K562 (cell line): ENCODE measurements at regions not wholly inside any gene's neighbourhood (a gene's known extent, or its start where the extent isn't known, plus 50 kb on each side); places are given as distances from the start of the nearest gene placed in this dataset.

ENCODE experiments used
- CEBPB ChIP-seq: fragments of 450-650 bp; IDR thresholded peaks from 2 replicates; pipeline ENCODE4 v1.6.1; 2016; ENCODE audit warnings: missing genetic modification characterization, missing compliant biosample characterization
- CLOCK ChIP-seq: fragments of 250-450 bp; sonication (Bioruptor Pico); IDR thresholded peaks from 2 replicates; pipeline ENCODE4 v1.4.0; 2020; ENCODE audit warnings: mild to moderate bottlenecking, moderate library complexity, borderline replicate concordance
- CREM ChIP-seq: IDR thresholded peaks from 2 replicates; pipeline ENCODE4 v1.6.1; 2014; ENCODE audit warnings: antibody characterized with exemption, low read depth
- CTBP1 ChIP-seq: fragments of 450-650 bp; IDR thresholded peaks from 2 replicates; pipeline ENCODE4 v1.6.1; 2016; ENCODE audit warnings: borderline replicate concordance
- HMG20B ChIP-seq: fragments of 250-450 bp; sonication (Bioruptor Pico); IDR thresholded peaks from 2 replicates; pipeline ENCODE4 v1.5.0; 2021; ENCODE audit warnings: mild to moderate bottlenecking
- LEF1 ChIP-seq: fragments of 450-650 bp; IDR thresholded peaks from 2 replicates; pipeline ENCODE4 v1.6.1; 2016; ENCODE audit warnings: mild to moderate bottlenecking
- MAZ ChIP-seq, 2 experiments: fragments of 450-650 bp in 1 of 2; sonication (generic) in 1 of 2; formaldehyde crosslinking; IDR thresholded peaks in 1 of 2; conservative IDR thresholded peaks in 1 of 2; 2 replicates each; pipeline versions ENCODE4 v1.4.0 to v1.5.0; 2020; ENCODE audit warnings: mild to moderate bottlenecking in 1 of 2, missing genetic modification reagents in 1 of 2
- MLX ChIP-seq, 2 experiments: fragments of 450-650 bp in 1 of 2; sonication (generic) in 1 of 2; formaldehyde crosslinking; conservative IDR thresholded peaks; 2 replicates each; pipeline versions ENCODE4 v1.4.0 to v1.8.1; 2020 to 2022; ENCODE audit warnings: mild to moderate bottlenecking in 1 of 2, missing genetic modification reagents in 1 of 2
- MTF1 ChIP-seq: fragments of 250-450 bp; sonication (Bioruptor Pico); IDR thresholded peaks from 2 replicates; pipeline ENCODE4 v1.9.0; 2021; ENCODE audit warnings: moderate library complexity, mild to moderate bottlenecking, inconsistent platforms, borderline replicate concordance
- NFE2 ChIP-seq: IDR thresholded peaks from 2 replicates; pipeline ENCODE4 v1.6.1; 2014; ENCODE audit warnings: antibody characterized with exemption, low read depth
- NR2C2 ChIP-seq, 2 experiments: fragments of 200-800 bp in 1 of 2; sonication (Bioruptor generic) in 1 of 2; sonication (generic) in 1 of 2; formaldehyde crosslinking in 1 of 2; IDR thresholded peaks; 2 replicates each; pipeline versions ENCODE4 v1.6.1 to v1.8.0; 2016 to 2022; ENCODE audit warnings: mild to moderate bottlenecking in 1 of 2, missing compliant biosample characterization in 1 of 2, missing genetic modification characterization in 1 of 2, missing genetic modification reagents in 1 of 2
- PPARD ChIP-seq: fragments of 250-450 bp; sonication (Bioruptor Pico); IDR thresholded peaks from 2 replicates; pipeline ENCODE4 v1.8.0; 2022; ENCODE audit warnings: inconsistent platforms, mild to moderate bottlenecking, moderate library complexity
- PYGO2 ChIP-seq: fragments of 450-650 bp; IDR thresholded peaks from 2 replicates; pipeline ENCODE4 v1.6.1; 2016; ENCODE audit warnings: mild to moderate bottlenecking, missing genetic modification characterization, moderate library complexity, missing compliant biosample characterization
- RAD21 ChIP-seq, 2 experiments: fragments of 250-450 bp in 1 of 2; fragments of 450-650 bp in 1 of 2; sonication (Bioruptor Pico) in 1 of 2; formaldehyde crosslinking in 1 of 2; IDR thresholded peaks in 1 of 2; conservative IDR thresholded peaks in 1 of 2; 2 replicates each; pipeline versions ENCODE4 v1.4.0 to v1.8.0; 2020 to 2022; ENCODE audit warnings: mild to moderate bottlenecking in 2 of 2, moderate library complexity in 1 of 2
- SUPT5H ChIP-seq: fragments of 450-650 bp; IDR thresholded peaks from 2 replicates; pipeline ENCODE4 v1.6.1; 2016
- ZNF165 ChIP-seq: fragments of 250-450 bp; sonication (Bioruptor Pico); IDR thresholded peaks from 2 replicates; pipeline ENCODE4 v1.4.0; 2020; ENCODE audit warnings: borderline replicate concordance
- ZNF318 ChIP-seq, 2 experiments: fragments of 450-650 bp; IDR thresholded peaks; 2 replicates each; pipeline ENCODE4 v1.6.1; 2016; ENCODE audit warnings: mild to moderate bottlenecking in 2 of 2, borderline replicate concordance in 1 of 2, low read depth in 1 of 2, moderate library complexity in 1 of 2

- TF ChIP-seq MLX (CRISPR knock-in tag; conservative IDR thresholded peaks at IDR 0.05) (no peak), NR2C2 (CRISPR knock-in tag; IDR thresholded peaks at IDR 0.05) (no peak), NR2C2 (tag; IDR thresholded peaks at IDR 0.05) (peak; percentile 30; the same call in 1 of the 2 replicates), MAZ (CRISPR knock-in tag; conservative IDR thresholded peaks at IDR 0.05 in 1 of 2, IDR thresholded peaks at IDR 0.05 in 1 of 2) (peak; percentile 55 to 66; a peak in 2 of 4 replicates), CLOCK (CRISPR knock-in tag) (no peak), SUPT5H (no peak), MTF1 (CRISPR knock-in tag) (peak; percentile 33; the same call in 1 of the 2 replicates), RAD21 (CRISPR knock-in tag; conservative IDR thresholded peaks at IDR 0.05 in 1 of 2, IDR thresholded peaks at IDR 0.05 in 1 of 2) (peak in 1 of 2 experiments; percentile 9; a peak in 1 of 4 replicates), ZNF165 (CRISPR knock-in tag) (0 out of 2 replicates have a peak, but pooled peaks have one; percentile 39), NFE2 (peak; percentile 99), ZNF318 (IDR thresholded peaks at IDR 0.05; ENCODE audit: borderline replicate concordance in 1 of 2, low read depth in 1 of 2) (peak in 1 of 2 experiments; percentile 63; a peak in 1 of 4 replicates), PYGO2 (tag) (peak; percentile 82), LEF1 (peak; percentile 64; the same call in 1 of the 2 replicates), CREM (peak; percentile 19; the same call in 1 of the 2 replicates), PPARD (CRISPR knock-in tag) (no peak), CEBPB (tag) (peak; percentile 89), CTBP1 (peak; percentile 43; the same call in 1 of the 2 replicates), HMG20B (CRISPR knock-in tag) (no peak)
Measured at GRCh38 chr3:31356941-31357340, 175.8 kb upstream of the STT3B start (continued).
